Endothelial cell of umbilical vein (primary cell): ENCODE measurements at regions not wholly inside any gene's neighbourhood (a gene's known extent, or its start where the extent isn't known, plus 50 kb on each side); places are given as distances from the start of the nearest gene placed in this dataset.

ENCODE experiments used
- BruUV-seq: library from RNA; stranded (reverse); fragments of 400-500 nt; replicated peaks from 2 replicates; lab custom pipeline; 2021; lab: Mats Ljungman, UMichigan
- CTCF ChIA-PET: fragments of 300-600, 350-600 bp; sonication (Branson Sonifier 250); formaldehyde crosslinking; loops from one replicate; lab custom pipeline; 2021; ENCODE audit warnings: antibody characterized with exemption, inconsistent platforms; lab: Charles Lee
- POLR2A ChIA-PET: fragments of 300-600, 350-600 bp; sonication (Branson Sonifier 250); formaldehyde crosslinking; loops from one replicate; lab custom pipeline; 2021; ENCODE audit warnings: antibody characterized with exemption, inconsistent platforms; lab: Charles Lee
- DNase-seq: peaks from one replicate; pipeline ENCODE4 v3.0.0-alpha.2; 2011; ENCODE audit warnings: low read depth, low spot score
- FAIRE-seq: peaks from 2 replicates; lab custom pipeline; 2011; peaks lifted over from hg19 to GRCh38; lab: Jason Lieb, UNC
- H2AFZ ChIP-seq: 2 replicates; pipeline ENCODE4 v1.6.0; 2012; ENCODE audit warnings: low read depth, low read length, control low read depth, inconsistent platforms
- H3K27ac ChIP-seq: 2 replicates; pipeline ENCODE4 v1.5.1; 2011; ENCODE audit warnings: low read depth, mild to moderate bottlenecking, control low read depth, low read length, moderate library complexity; ENCODE audit not compliant: insufficient read depth
- H3K27me3 ChIP-seq, 2 experiments: 2 replicates each; pipeline versions ENCODE4 v1.6.0 to v1.6.1; 2011; ENCODE audit warnings: low read length in 2 of 2, mixed read lengths in 1 of 2; ENCODE audit not compliant: control insufficient read depth in 2 of 2, insufficient read depth in 2 of 2
- H3K36me3 ChIP-seq, 2 experiments: 2 replicates in 1 of 2; 3 replicates in 1 of 2; pipeline ENCODE4 v1.5.1; 2011; ENCODE audit warnings: low read length in 2 of 2, mild to moderate bottlenecking in 1 of 2, moderate library complexity in 1 of 2; ENCODE audit not compliant: control insufficient read depth in 2 of 2, insufficient read depth in 2 of 2; ENCODE audit errors: extremely low read depth in 1 of 2
- H3K4me1 ChIP-seq: 3 replicates; pipeline ENCODE4 v1.5.1; 2011; ENCODE audit warnings: mild to moderate bottlenecking, low read length; ENCODE audit not compliant: control insufficient read depth, insufficient read depth; ENCODE audit errors: extremely low read depth
- H3K4me2 ChIP-seq: 2 replicates; pipeline ENCODE4 v1.6.1; 2011; ENCODE audit warnings: low read length, control low read depth, mixed read lengths; ENCODE audit not compliant: insufficient read depth
- H3K4me3 ChIP-seq, 3 experiments: fragments of 200-600 bp in 1 of 3; sonication (generic), shearing (Covaris generic) in 1 of 3; replicated peaks in 1 of 3; 2 replicates each; pipeline ENCODE4 v1.5.1; 2011 to 2016; ENCODE audit warnings: control low read depth in 3 of 3, low read length in 3 of 3, mild to moderate bottlenecking in 2 of 3, inconsistent platforms in 1 of 3, low read depth in 1 of 3, moderate library complexity in 1 of 3; ENCODE audit not compliant: insufficient read depth in 1 of 3
- H3K79me2 ChIP-seq: 2 replicates; pipeline ENCODE4 v1.6.0; 2012; ENCODE audit warnings: low read length, inconsistent platforms; ENCODE audit not compliant: control insufficient read depth, insufficient read depth
- H3K9ac ChIP-seq: replicated peaks from 2 replicates; pipeline ENCODE3; 2011; ENCODE audit warnings: low read length, control low read depth; ENCODE audit not compliant: insufficient read depth; ENCODE audit errors: extremely low read depth
- H3K9me1 ChIP-seq: replicated peaks from 3 replicates; pipeline ENCODE4 v1.6.0; 2011; ENCODE audit warnings: mild to moderate bottlenecking, low read length; ENCODE audit not compliant: control insufficient read depth, insufficient read depth; ENCODE audit errors: extremely low read depth
- H3K9me3 ChIP-seq: replicated peaks from 2 replicates; pipeline ENCODE4 v1.5.1; 2012; ENCODE audit warnings: low read length, inconsistent platforms; ENCODE audit not compliant: control insufficient read depth, insufficient read depth
- H4K20me1 ChIP-seq: replicated peaks from 2 replicates; pipeline ENCODE3; 2011; ENCODE audit warnings: mild to moderate bottlenecking, low read length; ENCODE audit not compliant: control insufficient read depth, insufficient read depth; ENCODE audit errors: extremely low read depth
- EZH2 ChIP-seq: IDR thresholded peaks from 2 replicates; pipeline ENCODE4 v1.6.1; 2012; ENCODE audit warnings: borderline replicate concordance, low read depth, mild to moderate bottlenecking, moderate library complexity, low read length, inconsistent platforms; ENCODE audit not compliant: severe bottlenecking
- JUN ChIP-seq: IDR thresholded peaks from 2 replicates; pipeline ENCODE4 v1.6.1; 2011; ENCODE audit warnings: borderline replicate concordance, low read depth; ENCODE audit not compliant: insufficient read length, insufficient read depth
- POLR2A ChIP-seq: IDR thresholded peaks from 2 replicates; pipeline ENCODE4 v1.6.1; 2012; ENCODE audit warnings: low read depth, mild to moderate bottlenecking, control low read depth, low read length
- POLR2AphosphoS5 ChIP-seq: IDR thresholded peaks from 2 replicates; pipeline ENCODE4 v1.6.1; 2012; ENCODE audit warnings: low read depth, mild to moderate bottlenecking, control low read depth, low read length, moderate library complexity; ENCODE audit not compliant: insufficient read depth
- dilution Hi-C: fragments of 300-500 bp; cut with MboI; formaldehyde crosslinking; loops from one replicate; pipeline ENCODE4 v1.15.0; 2019; ENCODE audit warnings: low sequenced_read_pairs; ENCODE audit not compliant: extremely low pct_ligation_motif_present
- intact Hi-C: fragments of 100-400 bp; cut with micrococcal nuclease; formaldehyde crosslinking; loops from one replicate; pipeline ENCODE4 v1.10.0; 2022
- TF ChIP-seq, protein P1 (sequence below), 2 donors: IDR thresholded peaks; 1 replicate in 1 of 2; 2 replicates in 1 of 2; pipeline ENCODE4 v1.5.1; 2011; ENCODE audit warnings: low read length in 2 of 2, mild to moderate bottlenecking in 2 of 2, moderate library complexity in 2 of 2, control low read depth in 1 of 2, inconsistent platforms in 1 of 2, low read depth in 1 of 2; ENCODE audit not compliant: insufficient read depth in 1 of 2; ENCODE audit errors: extremely low read depth in 1 of 2
- TF ChIP-seq, protein P2 (sequence below): IDR thresholded peaks from 2 replicates; pipeline ENCODE4 v1.6.1; 2011; ENCODE audit not compliant: insufficient read depth, insufficient read length

DNA sequence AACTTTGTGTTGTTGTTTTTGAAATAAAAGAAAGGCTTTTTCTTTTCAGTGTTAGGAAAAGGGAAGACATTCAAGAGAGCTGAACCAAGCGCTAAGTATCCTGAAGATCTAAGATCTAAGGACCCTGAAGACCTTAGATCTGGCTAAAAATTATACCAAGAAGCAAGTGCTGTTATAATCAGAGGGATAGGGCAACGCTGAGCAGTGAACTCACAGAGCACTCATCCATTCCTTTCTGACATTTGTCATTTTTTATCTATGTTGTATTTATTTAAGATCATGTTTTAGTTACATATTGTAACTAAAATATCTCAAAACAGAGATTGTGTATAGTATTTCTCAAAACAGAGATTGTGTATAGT, 60.5 kb upstream of the FAM216B start:
- no peaks in the 10 kb centered on the region for H3K9me3 ChIP-seq
- peaks cover 0 to 2% of the 10 kb centered on the region in 2 experiments for H3K27me3 ChIP-seq
- H4K20me1 ChIP-seq, result no peaks in the 10 kb centered on the region
- H2AFZ ChIP-seq, result no peak overlapping the region
- no peak overlapping the region for H3K4me3 ChIP-seq
- ChIA-PET CTCF (interaction anchor here (1.1 to 1.2 kb wide), 2 partner anchors 13 to 15 kb away, joined by 3 to 4 read pairs; no protein-coding TSS in a partner anchor), POLR2A (no interaction called here)
- no peaks in the 10 kb centered on the region for H3K36me3 ChIP-seq
- no peak overlapping the region for H3K27ac ChIP-seq
- dilution Hi-C loops, result no loop called here
- intact Hi-C loops, result no loop called here
- FAIRE-seq, result no peak
- no peaks in the 10 kb centered on the region for H3K9me1 ChIP-seq
- no peaks in the 10 kb centered on the region for H3K79me2 ChIP-seq
- TF ChIP-seq POLR2AphosphoS5, result no peak
- TF ChIP-seq EZH2, result no peak
- TF ChIP-seq, protein P1, sequence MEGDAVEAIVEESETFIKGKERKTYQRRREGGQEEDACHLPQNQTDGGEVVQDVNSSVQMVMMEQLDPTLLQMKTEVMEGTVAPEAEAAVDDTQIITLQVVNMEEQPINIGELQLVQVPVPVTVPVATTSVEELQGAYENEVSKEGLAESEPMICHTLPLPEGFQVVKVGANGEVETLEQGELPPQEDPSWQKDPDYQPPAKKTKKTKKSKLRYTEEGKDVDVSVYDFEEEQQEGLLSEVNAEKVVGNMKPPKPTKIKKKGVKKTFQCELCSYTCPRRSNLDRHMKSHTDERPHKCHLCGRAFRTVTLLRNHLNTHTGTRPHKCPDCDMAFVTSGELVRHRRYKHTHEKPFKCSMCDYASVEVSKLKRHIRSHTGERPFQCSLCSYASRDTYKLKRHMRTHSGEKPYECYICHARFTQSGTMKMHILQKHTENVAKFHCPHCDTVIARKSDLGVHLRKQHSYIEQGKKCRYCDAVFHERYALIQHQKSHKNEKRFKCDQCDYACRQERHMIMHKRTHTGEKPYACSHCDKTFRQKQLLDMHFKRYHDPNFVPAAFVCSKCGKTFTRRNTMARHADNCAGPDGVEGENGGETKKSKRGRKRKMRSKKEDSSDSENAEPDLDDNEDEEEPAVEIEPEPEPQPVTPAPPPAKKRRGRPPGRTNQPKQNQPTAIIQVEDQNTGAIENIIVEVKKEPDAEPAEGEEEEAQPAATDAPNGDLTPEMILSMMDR (IDR thresholded peaks at IDR 0.05; ENCODE audit: extremely low read depth in 1 of 2, insufficient read depth in 1 of 2, low read depth in 1 of 2, low read length in 2 of 2), result no peak
- H3K4me1 ChIP-seq, result no peaks in the 10 kb centered on the region
- no peak for DNase-seq
- no peak overlapping the region for H3K9ac ChIP-seq
- H3K4me2 ChIP-seq, result no peak overlapping the region
- BruUV-seq, result no TSS peak

DNA sequence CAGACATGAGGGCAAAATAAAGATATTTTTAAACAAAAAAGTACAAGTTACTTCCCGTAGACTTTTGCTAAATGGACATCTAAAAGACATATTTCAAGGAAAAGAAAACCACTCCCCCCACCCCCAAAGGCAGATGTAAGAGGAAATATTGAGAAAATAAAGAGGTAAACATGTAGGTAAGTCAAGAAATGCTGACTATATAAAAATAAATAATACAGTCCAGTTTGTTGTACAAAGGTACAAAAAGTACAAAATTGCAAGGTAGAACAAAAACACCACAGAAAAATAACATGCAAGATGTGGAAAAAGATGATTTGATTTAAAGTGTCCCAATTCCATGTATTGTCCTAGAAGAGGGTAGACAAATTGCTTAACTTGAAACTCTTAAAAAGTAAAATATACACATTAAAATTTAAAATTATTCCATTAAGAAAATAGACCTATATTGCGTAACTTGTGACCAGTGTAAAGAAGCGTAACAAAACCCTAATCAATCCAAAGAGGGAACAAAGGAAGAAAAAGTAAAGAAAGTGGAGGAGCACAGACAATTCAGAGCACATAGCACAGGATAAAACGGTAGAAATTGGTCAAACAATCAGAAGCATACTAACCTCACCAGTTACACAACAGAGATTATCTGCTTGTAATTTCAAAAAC, 58.4 kb upstream of the FAM216B start:
- intact Hi-C loops, result no loop called here
- no peaks in the 10 kb centered on the region for H3K4me1 ChIP-seq
- no peaks in the 10 kb centered on the region for H3K79me2 ChIP-seq
- CTCF ChIA-PET, result no interaction called here
- POLR2A ChIA-PET, result no interaction called here
- dilution Hi-C loops, result no loop called here
- H3K9me3 ChIP-seq, result no peaks in the 10 kb centered on the region
- TF ChIP-seq, protein P2, sequence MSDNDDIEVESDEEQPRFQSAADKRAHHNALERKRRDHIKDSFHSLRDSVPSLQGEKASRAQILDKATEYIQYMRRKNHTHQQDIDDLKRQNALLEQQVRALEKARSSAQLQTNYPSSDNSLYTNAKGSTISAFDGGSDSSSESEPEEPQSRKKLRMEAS, result no peak
- TF ChIP-seq POLR2A, result no peak
- TF ChIP-seq, protein P1 (IDR thresholded peaks at IDR 0.05; ENCODE audit: extremely low read depth in 1 of 2, insufficient read depth in 1 of 2, low read depth in 1 of 2, low read length in 2 of 2), result no peak
- TF ChIP-seq JUN, result no peak
- TF ChIP-seq EZH2, result no peak
- no peak overlapping the region for H2AFZ ChIP-seq
- H3K4me3 ChIP-seq, result no peak overlapping the region
- H4K20me1 ChIP-seq, result no peaks in the 10 kb centered on the region
- peaks cover 0 to under 1% of the 10 kb centered on the region in 2 experiments for H3K27me3 ChIP-seq
- H3K27ac ChIP-seq, result no peak overlapping the region
- BruUV-seq, result no TSS peak
- H3K4me2 ChIP-seq, result no peak overlapping the region
- H3K9me1 ChIP-seq, result no peaks in the 10 kb centered on the region
- no peak for FAIRE-seq
- H3K36me3 ChIP-seq, result no peaks in the 10 kb centered on the region
- no peak overlapping the region for H3K9ac ChIP-seq
- DNase-seq, result no peak
